ENCODE measurements at regions not wholly inside any gene's neighbourhood (a gene's known extent, or its start where the extent isn't known, plus 50 kb on each side); places are given as distances from the start of the nearest gene placed in this dataset.
A peak's percentile ranks its signal among the peaks of the same experiment; 100 is the strongest.

DNA sequence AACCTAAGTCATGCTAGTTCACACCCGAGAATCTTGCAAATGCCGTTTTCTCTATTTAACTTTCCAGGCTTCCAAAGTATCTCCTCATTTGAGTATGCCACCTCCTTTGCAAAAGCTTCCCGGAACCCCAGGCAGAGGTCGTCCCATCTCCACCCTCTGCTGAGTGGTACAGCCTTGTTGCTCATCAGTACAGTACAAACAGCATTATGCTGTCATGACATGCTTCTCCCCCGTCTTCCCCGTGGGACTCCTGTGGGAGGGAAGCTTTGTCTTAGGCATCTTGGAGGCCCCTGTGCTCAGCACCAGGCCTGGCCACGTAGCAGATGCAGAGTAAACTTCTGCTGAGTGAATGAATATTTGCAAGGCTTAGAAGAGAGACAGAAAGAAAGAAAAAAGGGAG is 102.7 kb downstream of the CDCA7 start:
- Mint-ChIP-seq H3K9me3 (peaks cover 0 to 8% of the 10 kb centered on the region in 2 experiments; a peak in 1 of 5 replicates), H3K4me1 (peaks cover 19 to 28% of the 10 kb centered on the region in 2 experiments), H3K27me3 (ENCODE audit: low read depth) (peaks cover 29% of the 10 kb centered on the region), H3K36me3 (ENCODE audit: insufficient read depth in 1 of 3, low read depth in 3 of 3) (peaks cover 0 to 4% (median 0%) of the 10 kb centered on the region in 3 experiments; a peak in 2 of 7 replicates), H3K4me3 (peak overlapping the region in 1 of 2 experiments; percentile 7; a peak in 2 of 5 replicates), H3K27ac (no peak overlapping the region)
- Histone ChIP-seq H3K79me1 (ENCODE audit: insufficient read depth, low read depth, low read length, poor library complexity, severe bottlenecking) (no peaks in the 10 kb centered on the region), H4K20me1 (ENCODE audit: control insufficient read depth, insufficient read depth, insufficient read length) (no peaks in the 10 kb centered on the region), H3T11ph (ENCODE audit: low read length) (no peak overlapping the region), H3K27me3 (ENCODE audit: insufficient read depth, low read length) (no peaks in the 10 kb centered on the region), H3K56ac (ENCODE audit: insufficient read length, low read depth, low read length) (no peak overlapping the region), H3K9ac (ENCODE audit: extremely low read depth, insufficient read length, low read length) (no peak overlapping the region), H3K23ac (ENCODE audit: insufficient read length, low read depth, low read length) (no peak overlapping the region), H3K4ac (ENCODE audit: low read depth, low read length) (no peak overlapping the region), H3K27ac (ENCODE audit: insufficient read length, low read depth, low read length) (no peak overlapping the region), H2AK5ac (ENCODE audit: insufficient read length, low read length) (no peak overlapping the region), H2BK12ac (ENCODE audit: insufficient read length, low read depth, low read length) (no peak overlapping the region), H4K91ac (ENCODE audit: insufficient read length, low read depth, low read length) (no peak overlapping the region), H2BK20ac (ENCODE audit: low read depth, low read length, poor library complexity, severe bottlenecking) (no peak overlapping the region), H2BK15ac (ENCODE audit: low read depth, low read length) (no peak overlapping the region), H2AFZ (ENCODE audit: low read length) (no peak overlapping the region), H2BK120ac (ENCODE audit: low read depth, low read length, poor library complexity, severe bottlenecking) (no peak overlapping the region), H3K4me2 (ENCODE audit: insufficient read depth, insufficient read length, low read length) (no peak overlapping the region), H3K4me1 (ENCODE audit: insufficient read depth, low read length) (no peaks in the 10 kb centered on the region), H3K23me2 (ENCODE audit: insufficient read length, low read depth, low read length, poor library complexity, severe bottlenecking) (no peaks in the 10 kb centered on the region), H3K14ac (ENCODE audit: insufficient read depth, low read length) (no peak overlapping the region), H3K9me3 (ENCODE audit: control insufficient read depth, low read depth, low read length) (no peaks in the 10 kb centered on the region), H4K5ac (ENCODE audit: insufficient read length, low read depth, low read length) (no peak overlapping the region), H3K18ac (ENCODE audit: insufficient read length, low read depth, low read length) (no peak overlapping the region), H3K79me2 (ENCODE audit: insufficient read depth, low read length) (no peaks in the 10 kb centered on the region), H4K8ac (replicated peaks; ENCODE audit: insufficient read length, low read depth, low read length) (no peak overlapping the region), H2BK5ac (ENCODE audit: insufficient read length, low read length) (no peak overlapping the region)
- no peak for DNase-seq
- WGBS (ENCODE audit: extremely low coverage, insufficient read length, low lambda C conversion rate): no CpG with 5 or more reads among the region's 7 CpGs
- TF ChIP-seq, protein P1, sequence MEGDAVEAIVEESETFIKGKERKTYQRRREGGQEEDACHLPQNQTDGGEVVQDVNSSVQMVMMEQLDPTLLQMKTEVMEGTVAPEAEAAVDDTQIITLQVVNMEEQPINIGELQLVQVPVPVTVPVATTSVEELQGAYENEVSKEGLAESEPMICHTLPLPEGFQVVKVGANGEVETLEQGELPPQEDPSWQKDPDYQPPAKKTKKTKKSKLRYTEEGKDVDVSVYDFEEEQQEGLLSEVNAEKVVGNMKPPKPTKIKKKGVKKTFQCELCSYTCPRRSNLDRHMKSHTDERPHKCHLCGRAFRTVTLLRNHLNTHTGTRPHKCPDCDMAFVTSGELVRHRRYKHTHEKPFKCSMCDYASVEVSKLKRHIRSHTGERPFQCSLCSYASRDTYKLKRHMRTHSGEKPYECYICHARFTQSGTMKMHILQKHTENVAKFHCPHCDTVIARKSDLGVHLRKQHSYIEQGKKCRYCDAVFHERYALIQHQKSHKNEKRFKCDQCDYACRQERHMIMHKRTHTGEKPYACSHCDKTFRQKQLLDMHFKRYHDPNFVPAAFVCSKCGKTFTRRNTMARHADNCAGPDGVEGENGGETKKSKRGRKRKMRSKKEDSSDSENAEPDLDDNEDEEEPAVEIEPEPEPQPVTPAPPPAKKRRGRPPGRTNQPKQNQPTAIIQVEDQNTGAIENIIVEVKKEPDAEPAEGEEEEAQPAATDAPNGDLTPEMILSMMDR (conservative IDR thresholded peaks at IDR 0.05): no peak
